ENCODE measurements at regions not wholly inside any gene's neighbourhood (a gene's known extent, or its start where the extent isn't known, plus 50 kb on each side); places are given as distances from the start of the nearest gene placed in this dataset.

Small RNA genes in the stretch of these regions (small RNA-seq; reads per million reads assigned to genes)
- 0 reads per million in 3 experiments for gene AL021921.1 (ENCODE audit: insufficient read depth in 2 of 3, insufficient read length in 3 of 3, low read depth in 2 of 3, low replicate concordance in 1 of 3)
